H9 (cell line): ENCODE measurements at regions not wholly inside any gene's neighbourhood (a gene's known extent, or its start where the extent isn't known, plus 50 kb on each side); places are given as distances from the start of the nearest gene placed in this dataset.

Experiments
- DNase-seq: peaks from one replicate; pipeline ENCODE4 v3.0.0-alpha.2; 2017
- H2AFZ ChIP-seq: one replicate; pipeline ENCODE4 v1.6.1; 2013; ENCODE audit warnings: mild to moderate bottlenecking, low read length, control low read depth, moderate library complexity
- H2AK5ac ChIP-seq: 2 replicates; pipeline ENCODE4 v1.6.1; 2013; ENCODE audit warnings: low read length, control low read depth, mixed read lengths; ENCODE audit not compliant: insufficient read length
- H2BK120ac ChIP-seq: one replicate; pipeline ENCODE4 v1.6.1; 2013; ENCODE audit warnings: low read depth, mild to moderate bottlenecking, low read length, control low read depth, inconsistent platforms; ENCODE audit not compliant: poor library complexity, severe bottlenecking
- H2BK12ac ChIP-seq: 2 replicates; pipeline ENCODE4 v1.6.1; 2013; ENCODE audit warnings: low read length, control low read depth, mixed read lengths, low read depth; ENCODE audit not compliant: insufficient read length
- H2BK15ac ChIP-seq: 2 replicates; pipeline ENCODE4 v1.6.1; 2013; ENCODE audit warnings: low read depth, low read length, control low read depth
- H2BK20ac ChIP-seq: one replicate; pipeline ENCODE4 v1.6.1; 2013; ENCODE audit warnings: low read depth, mild to moderate bottlenecking, low read length, control low read depth, inconsistent platforms; ENCODE audit not compliant: poor library complexity, severe bottlenecking
- H2BK5ac ChIP-seq: 2 replicates; pipeline ENCODE4 v1.6.1; 2013; ENCODE audit warnings: low read length, control low read depth, mixed read lengths; ENCODE audit not compliant: insufficient read length
- H3K14ac ChIP-seq: 2 replicates; pipeline ENCODE4 v1.6.1; 2013; ENCODE audit warnings: low read length, control low read depth; ENCODE audit not compliant: insufficient read depth
- H3K18ac ChIP-seq: 2 replicates; pipeline ENCODE4 v1.6.1; 2013; ENCODE audit warnings: low read depth, mild to moderate bottlenecking, mixed read lengths, low read length, control low read depth; ENCODE audit not compliant: insufficient read length
- H3K23ac ChIP-seq: 2 replicates; pipeline ENCODE4 v1.6.1; 2013; ENCODE audit warnings: low read length, control low read depth, mixed read lengths, low read depth; ENCODE audit not compliant: insufficient read length
- H3K23me2 ChIP-seq: 2 replicates; pipeline ENCODE4 v1.6.1; 2013; ENCODE audit warnings: low read depth, mild to moderate bottlenecking, mixed read lengths, low read length, control low read depth; ENCODE audit not compliant: insufficient read length, poor library complexity, severe bottlenecking
- H3K27ac ChIP-seq: 2 replicates; pipeline ENCODE4 v1.5.1; 2013; ENCODE audit warnings: low read length, control low read depth, mixed read lengths, low read depth; ENCODE audit not compliant: insufficient read length
- H3K27me3 ChIP-seq: 2 replicates; pipeline ENCODE4 v1.6.1; 2013; ENCODE audit warnings: low read length, control low read depth, inconsistent platforms; ENCODE audit not compliant: insufficient read depth
- H3K4ac ChIP-seq: 2 replicates; pipeline ENCODE4 v1.6.1; 2013; ENCODE audit warnings: low read depth, mild to moderate bottlenecking, control low read depth, inconsistent platforms, low read length, moderate library complexity
- H3K4me1 ChIP-seq: 2 replicates; pipeline ENCODE4 v1.6.1; 2013; ENCODE audit warnings: low read length, control low read depth, inconsistent platforms; ENCODE audit not compliant: insufficient read depth
- H3K4me2 ChIP-seq: 2 replicates; pipeline ENCODE4 v1.6.1; 2013; ENCODE audit warnings: low read length, control low read depth, mixed read lengths; ENCODE audit not compliant: insufficient read length, insufficient read depth
- H3K56ac ChIP-seq: 2 replicates; pipeline ENCODE4 v1.6.1; 2013; ENCODE audit warnings: low read depth, mild to moderate bottlenecking, mixed read lengths, low read length, control low read depth; ENCODE audit not compliant: insufficient read length
- H3K79me1 ChIP-seq: 2 replicates; pipeline ENCODE4 v1.6.1; 2013; ENCODE audit warnings: low read depth, mild to moderate bottlenecking, moderate library complexity, low read length, control low read depth, inconsistent platforms; ENCODE audit not compliant: insufficient read depth, poor library complexity, severe bottlenecking
- H3K79me2 ChIP-seq: 2 replicates; pipeline ENCODE4 v1.6.1; 2013; ENCODE audit warnings: low read length, control low read depth, inconsistent platforms; ENCODE audit not compliant: insufficient read depth
- H3K9ac ChIP-seq: 2 replicates; pipeline ENCODE4 v1.6.1; 2013; ENCODE audit warnings: low read length, control low read depth, mixed read lengths; ENCODE audit not compliant: insufficient read length; ENCODE audit errors: extremely low read depth
- H3K9me3 ChIP-seq: one replicate; pipeline ENCODE4 v1.6.1; 2013; ENCODE audit warnings: low read depth, low read length, inconsistent platforms; ENCODE audit not compliant: control insufficient read depth
- H3T11ph ChIP-seq: one replicate; pipeline ENCODE4 v1.6.1; 2013; ENCODE audit warnings: mild to moderate bottlenecking, low read length, control low read depth, inconsistent platforms
- H4K20me1 ChIP-seq: one replicate; pipeline ENCODE4 v1.6.1; 2013; ENCODE audit not compliant: control insufficient read depth, insufficient read length, insufficient read depth
- H4K5ac ChIP-seq: 2 replicates; pipeline ENCODE4 v1.6.1; 2013; ENCODE audit warnings: low read depth, mild to moderate bottlenecking, mixed read lengths, low read length, control low read depth; ENCODE audit not compliant: insufficient read length
- H4K8ac ChIP-seq: replicated peaks from 2 replicates; pipeline ENCODE4 v1.6.1; 2013; ENCODE audit warnings: low read length, control low read depth, mixed read lengths, low read depth; ENCODE audit not compliant: insufficient read length
- H4K91ac ChIP-seq: 2 replicates; pipeline ENCODE4 v1.6.1; 2013; ENCODE audit warnings: low read depth, mild to moderate bottlenecking, moderate library complexity, mixed read lengths, low read length, control low read depth; ENCODE audit not compliant: insufficient read length
- H3K27ac Mint-ChIP-seq, 3 experiments: 2 replicates in 2 of 3; 3 replicates in 1 of 3; pipeline ENCODE4 v1.8.0; 2020 to 2021; ENCODE audit warnings: mixed read lengths in 3 of 3, mild to moderate bottlenecking in 1 of 3, moderate library complexity in 1 of 3
- H3K27me3 Mint-ChIP-seq: 2 replicates; pipeline ENCODE4 v1.8.0; 2021; ENCODE audit warnings: low read depth, mild to moderate bottlenecking, moderate library complexity, mixed read lengths
- H3K36me3 Mint-ChIP-seq, 3 experiments: 2 replicates in 2 of 3; 3 replicates in 1 of 3; pipeline ENCODE4 v1.8.0; 2020 to 2021; ENCODE audit warnings: low read depth in 3 of 3, mixed read lengths in 3 of 3; ENCODE audit not compliant: insufficient read depth in 1 of 3
- H3K4me1 Mint-ChIP-seq, 2 experiments: 2 replicates each; pipeline ENCODE4 v1.8.0; 2020; ENCODE audit warnings: mixed read lengths in 2 of 2
- H3K4me3 Mint-ChIP-seq, 2 experiments: 2 replicates in 1 of 2; 3 replicates in 1 of 2; pipeline ENCODE4 v1.8.0; 2020 to 2021; ENCODE audit warnings: mild to moderate bottlenecking in 2 of 2, mixed read lengths in 2 of 2, moderate library complexity in 1 of 2
- H3K9me3 Mint-ChIP-seq, 2 experiments: 2 replicates in 1 of 2; 3 replicates in 1 of 2; pipeline ENCODE4 v1.8.0; 2020; ENCODE audit warnings: mild to moderate bottlenecking in 2 of 2, mixed read lengths in 2 of 2, moderate library complexity in 1 of 2
- CTCF ChIP-seq: fragments of 200-600 bp; sonication (generic); conservative IDR thresholded peaks from 3 replicates; pipeline ENCODE4 v1.8.0; 2021; ENCODE audit warnings: antibody characterized with exemption, mild to moderate bottlenecking
- WGBS: extraction: QIAGEN DNeasy Blood & Tissue Kit; methylation state at CpG from one replicate; pipeline ENCODE4 v1.1.7; 2013; ENCODE audit warnings: missing lambda C conversion rate, low lambda C conversion rate, mixed read lengths; ENCODE audit not compliant: insufficient read length; ENCODE audit errors: extremely low coverage; 5-methylcytosine and 5-hydroxymethylcytosine counted together

GRCh38 chr5:158606233-158606632, 493.5 kb downstream of the EBF1 start:
- Histone ChIP-seq H3T11ph (no peak overlapping the region), H2AK5ac (no peak overlapping the region), H3K18ac (no peak overlapping the region), H4K91ac (no peak overlapping the region), H3K79me1 (no peaks in the 10 kb centered on the region), H3K9ac (no peak overlapping the region), H3K79me2 (no peaks in the 10 kb centered on the region), H3K27me3 (no peaks in the 10 kb centered on the region), H2AFZ (no peak overlapping the region), H4K5ac (no peak overlapping the region), H2BK15ac (no peak overlapping the region), H2BK12ac (no peak overlapping the region), H4K8ac (no peak overlapping the region), H3K4ac (no peak overlapping the region), H3K4me2 (no peak overlapping the region), H3K9me3 (no peaks in the 10 kb centered on the region), H3K56ac (no peak overlapping the region), H4K20me1 (no peaks in the 10 kb centered on the region), H2BK20ac (no peak overlapping the region), H3K27ac (no peak overlapping the region), H3K4me1 (no peaks in the 10 kb centered on the region), H3K23ac (no peak overlapping the region), H2BK5ac (no peak overlapping the region), H2BK120ac (no peak overlapping the region), H3K23me2 (no peaks in the 10 kb centered on the region), H3K14ac (no peak overlapping the region)
- DNase-seq = no peak
- Mint-ChIP-seq H3K27ac (no peak overlapping the region), H3K27me3 (no peaks in the 10 kb centered on the region), H3K9me3 (no peaks in the 10 kb centered on the region), H3K4me3 (no peak overlapping the region), H3K36me3 (no peaks in the 10 kb centered on the region), H3K4me1 (peaks cover 21 to 22% of the 10 kb centered on the region in 2 experiments)
- TF ChIP-seq CTCF = no peak
- WGBS = no CpG with 5 or more reads among the region's 3 CpGs
